GM21423 (cell line): ENCODE measurements at regions not wholly inside any gene's neighbourhood (a gene's known extent, or its start where the extent isn't known, plus 50 kb on each side); places are given as distances from the start of the nearest gene placed in this dataset.
"Not testable (repeated sequence)": the region's sequence is repeated elsewhere in the genome, so short reads cannot be mapped to it uniquely, and the experiment has no call there.

Source experiments
- ATAC-seq: cut with Tn5 transposase; IDR thresholded peaks from one replicate; pipeline ENCODE4 v1.9.1; 2021; ENCODE audit warnings: mild to moderate bottlenecking, moderate library complexity; ENCODE audit not compliant: unreplicated experiment

GRCh38 chr7:69078997-69079769, 519.1 kb upstream of the AUTS2 start:
- no peak for ATAC-seq

- not testable (repeated sequence) for ATAC-seq
These were observed 511.0 kb upstream of the AUTS2 start for GRCh38 chr7:69087281-69087680.

GRCh38 chr7:69088185-69088584, 510.1 kb upstream of the AUTS2 start:
- no peak for ATAC-seq

- ATAC-seq, result no peak
These were observed 507.3 kb upstream of the AUTS2 start for GRCh38 chr7:69090936-69091335.

GRCh38 chr7:69091521-69091920, 506.8 kb upstream of the AUTS2 start:
- no peak for ATAC-seq

GRCh38 chr7:69095127-69095526, 503.1 kb upstream of the AUTS2 start:
- ATAC-seq, result no peak

GRCh38 chr7:69095649-69096048, 502.6 kb upstream of the AUTS2 start:
- no peak for ATAC-seq

GRCh38 chr7:69104023-69104422, 494.3 kb upstream of the AUTS2 start:
- no peak for ATAC-seq

- ATAC-seq, result no peak
These were observed 493.2 kb upstream of the AUTS2 start for GRCh38 chr7:69105092-69105491.

GRCh38 chr7:69105981-69106380, 492.3 kb upstream of the AUTS2 start:
- no peak for ATAC-seq

GRCh38 chr7:69106449-69106848, 491.8 kb upstream of the AUTS2 start:
- ATAC-seq, result not testable (repeated sequence)

- not testable (repeated sequence) for ATAC-seq
These were observed 491.3 kb upstream of the AUTS2 start for GRCh38 chr7:69106946-69107345.

- ATAC-seq, result no peak
These were observed 490.2 kb upstream of the AUTS2 start for GRCh38 chr7:69108097-69108496.

- ATAC-seq, result no peak
These were observed 489.0 kb upstream of the AUTS2 start for GRCh38 chr7:69109246-69109645.

GRCh38 chr7:69109879-69110278, 488.4 kb upstream of the AUTS2 start:
- no peak for ATAC-seq

- ATAC-seq, result no peak
These were observed 487.7 kb upstream of the AUTS2 start for GRCh38 chr7:69110450-69111050.

- no peak for ATAC-seq
These were observed 483.9 kb upstream of the AUTS2 start for GRCh38 chr7:69114374-69114773.

GRCh38 chr7:69115788-69116187, 482.5 kb upstream of the AUTS2 start:
- ATAC-seq, result no peak

GRCh38 chr7:69116196-69116595, 482.1 kb upstream of the AUTS2 start:
- ATAC-seq, result not testable (repeated sequence)

GRCh38 chr7:69122953-69123352, 475.3 kb upstream of the AUTS2 start:
- ATAC-seq, result no peak

GRCh38 chr7:69126896-69127479, 471.3 kb upstream of the AUTS2 start:
- no peak for ATAC-seq

- ATAC-seq, result no peak
These were observed 468.8 kb upstream of the AUTS2 start for GRCh38 chr7:69129524-69129923.
